Stimulated activated CD8-positive, alpha-beta memory T cell treated with anti-CD3 and anti-CD28 coated beads, Interleukin-2, amount 100 ng/mL, for 1 hour (primary cell): ENCODE measurements at regions not wholly inside any gene's neighbourhood (a gene's known extent, or its start where the extent isn't known, plus 50 kb on each side); places are given as distances from the start of the nearest gene placed in this dataset.

Experiments used
- DNase-seq, 2 donors: peaks; one replicate each; pipeline ENCODE4 v3.0.0-alpha.2; 2020; ENCODE audit warnings: low read depth in 2 of 2

DNA sequence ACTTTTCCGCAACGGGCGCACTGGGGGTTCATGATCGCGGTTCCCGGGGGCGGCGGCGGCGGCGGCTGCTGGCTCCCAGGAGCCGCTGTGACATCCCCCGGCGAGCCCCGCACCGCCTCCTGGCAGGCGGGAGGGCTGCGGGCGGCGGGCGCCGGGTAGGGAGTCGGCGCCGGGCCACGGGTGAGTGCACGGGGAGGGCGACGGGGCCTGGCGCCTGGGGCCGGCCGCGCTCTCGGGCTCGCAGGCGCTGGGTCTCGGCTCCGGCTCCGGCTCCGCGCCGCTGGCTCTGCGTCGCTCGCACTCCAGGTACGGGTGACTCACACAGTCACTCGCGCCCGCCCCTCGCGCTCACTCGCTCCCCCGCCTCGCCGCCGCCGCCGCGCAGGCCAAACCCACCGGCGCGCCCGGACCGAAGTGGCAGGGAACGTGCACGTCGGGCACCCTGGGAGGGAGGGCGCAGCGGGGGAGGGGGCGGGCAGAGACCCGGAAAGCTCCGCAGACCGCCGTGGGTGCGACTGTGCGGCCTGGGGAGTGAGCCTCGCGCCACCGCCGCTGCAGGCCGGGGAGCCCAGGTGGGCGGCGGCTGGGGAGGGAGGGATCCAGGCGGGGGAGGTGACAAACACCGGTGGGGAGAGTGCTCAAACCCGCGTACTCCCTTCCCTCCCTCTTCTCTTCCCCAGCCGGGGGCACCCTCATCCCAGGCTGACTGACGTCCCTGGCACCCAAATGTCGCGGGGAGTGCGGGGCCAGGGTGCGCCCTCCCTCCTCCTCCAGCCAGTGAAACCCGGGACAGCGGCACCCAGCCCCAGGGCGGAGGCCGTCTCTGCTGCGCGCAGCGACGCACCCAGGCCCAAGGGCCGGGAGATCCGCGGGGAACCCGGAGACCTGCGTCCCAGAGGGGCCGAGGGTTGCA, 276.9 kb upstream of the NEBL start:
- no peak for DNase-seq

- no peak for DNase-seq
Measured at GRCh38 chr10:21172930-21173801, 276.1 kb upstream of the NEBL start.

- no peak for DNase-seq
Measured at GRCh38 chr10:21172542-21172929, 275.4 kb upstream of the NEBL start.

GRCh38 chr10:21171936-21172541, 274.9 kb upstream of the NEBL start:
- no peak for DNase-seq

DNA sequence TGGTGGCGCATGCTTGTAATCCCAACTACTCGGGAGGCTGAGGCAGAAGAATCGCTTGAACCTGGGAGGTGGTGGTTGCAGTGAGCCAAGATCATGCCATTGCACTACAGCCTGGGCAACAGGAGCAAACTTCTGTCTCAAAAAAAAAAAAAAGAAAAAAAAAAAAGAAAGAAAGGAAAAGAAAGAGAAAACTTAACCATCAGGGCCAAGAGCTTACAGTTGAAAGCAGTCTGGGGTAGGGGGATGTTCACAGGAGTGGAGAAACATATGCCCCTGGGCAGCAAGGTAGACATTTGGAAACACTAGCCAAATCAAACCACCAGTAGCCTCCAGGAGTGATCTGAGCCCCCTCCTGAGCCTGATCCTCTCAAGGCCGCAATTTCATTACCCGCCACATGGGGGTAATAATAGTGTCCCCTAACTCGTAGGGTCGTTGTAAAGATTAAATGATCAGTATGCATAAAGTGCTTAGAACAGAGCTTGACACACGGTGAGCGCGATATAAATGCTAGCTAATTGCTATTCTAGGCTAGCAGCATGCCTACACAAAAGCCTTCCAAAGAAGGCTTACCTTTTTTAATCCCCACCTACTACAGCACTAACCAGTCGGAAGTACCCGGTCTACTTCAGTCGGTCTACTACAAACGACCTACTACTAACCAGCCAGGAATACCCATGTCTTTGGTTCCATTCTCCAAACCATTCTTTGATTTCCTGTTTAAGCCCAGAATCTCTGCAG, 274.3 kb upstream of the NEBL start:
- DNase-seq: no peak

DNA sequence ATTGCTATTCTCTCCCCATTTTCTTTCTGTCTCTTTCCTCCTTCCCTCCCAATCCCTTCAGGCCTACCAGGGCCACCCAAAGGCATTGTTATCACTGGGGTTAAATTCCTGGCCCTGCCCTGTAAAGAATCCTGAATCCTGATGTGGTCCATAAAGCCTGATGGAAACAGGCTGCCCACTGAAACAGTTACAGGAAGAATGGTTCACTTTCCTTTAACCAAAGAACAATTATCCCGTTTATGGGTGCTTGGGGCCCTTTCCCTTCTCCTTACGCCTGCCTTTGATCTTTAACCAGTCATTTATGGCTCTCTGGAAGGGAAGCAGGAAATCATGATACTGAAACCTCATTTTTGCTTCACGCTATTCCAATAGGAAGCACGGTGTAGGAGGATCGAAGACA, 273.1 kb upstream of the NEBL start:
- no peak for DNase-seq

- DNase-seq: no peak
Measured at GRCh38 chr10:21169271-21169670, 272.2 kb upstream of the NEBL start.

GRCh38 chr10:21167288-21168010, 270.3 kb upstream of the NEBL start:
- no peak for DNase-seq

DNA sequence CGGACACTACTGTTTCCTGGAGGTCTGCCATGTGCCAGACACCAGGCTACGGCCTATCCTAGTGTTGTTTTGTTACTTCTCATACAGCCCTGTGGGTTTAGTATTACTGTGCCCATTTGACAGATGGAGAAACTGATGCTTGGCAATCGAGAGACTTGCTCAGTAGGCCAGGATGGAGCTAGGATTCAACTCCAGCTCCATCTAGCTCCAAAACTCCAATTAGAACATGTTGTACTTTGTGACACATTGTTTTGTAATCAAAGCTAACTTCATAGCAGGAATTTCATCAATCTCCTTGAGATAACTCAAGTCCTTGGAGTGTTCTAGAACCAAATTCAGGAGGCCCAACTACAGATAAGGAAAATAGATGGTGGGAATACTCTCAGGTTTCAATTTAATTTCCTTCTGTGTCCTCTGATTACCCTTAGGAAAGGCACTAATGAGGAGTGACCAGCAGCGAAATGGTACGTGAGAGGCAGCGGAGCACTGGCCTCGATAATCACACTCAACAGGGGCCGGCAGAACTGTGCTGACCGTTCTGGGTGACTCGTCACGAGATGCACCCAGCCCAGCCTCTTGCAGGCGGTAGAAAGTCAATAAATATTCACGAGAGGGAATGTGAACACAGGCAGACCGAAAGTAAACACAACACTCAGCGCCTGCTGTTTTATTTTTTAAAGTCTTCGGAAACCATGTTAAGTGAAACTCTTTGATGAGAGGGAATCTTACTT, 269.6 kb upstream of the NEBL start:
- no peak for DNase-seq

- DNase-seq: no peak
Measured at GRCh38 chr10:21165489-21165888, 268.4 kb upstream of the NEBL start.

DNA sequence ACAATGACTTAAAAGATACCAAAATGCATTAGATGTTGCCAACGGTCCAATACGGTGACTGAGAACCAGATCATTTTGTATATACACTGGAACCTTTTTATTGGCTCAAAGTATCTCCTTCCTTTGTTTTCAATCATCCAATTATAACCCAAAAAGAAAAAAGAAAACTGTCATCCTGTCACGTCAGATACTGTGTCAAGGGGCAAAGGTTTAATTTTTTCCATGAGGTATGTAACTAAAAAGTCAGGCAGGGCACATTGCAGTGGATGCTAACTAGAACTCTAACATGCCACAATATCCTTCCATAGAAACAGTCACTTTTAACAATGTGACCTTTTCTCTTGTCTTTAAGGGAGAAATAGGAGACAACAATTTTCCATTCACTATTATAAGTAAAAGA, 267.6 kb upstream of the NEBL start:
- no peak for DNase-seq

GRCh38 chr10:21162948-21163347, 265.8 kb upstream of the NEBL start:
- DNase-seq: no peak

- DNase-seq: no peak
Measured at GRCh38 chr10:21161647-21162046, 264.5 kb upstream of the NEBL start.

DNA sequence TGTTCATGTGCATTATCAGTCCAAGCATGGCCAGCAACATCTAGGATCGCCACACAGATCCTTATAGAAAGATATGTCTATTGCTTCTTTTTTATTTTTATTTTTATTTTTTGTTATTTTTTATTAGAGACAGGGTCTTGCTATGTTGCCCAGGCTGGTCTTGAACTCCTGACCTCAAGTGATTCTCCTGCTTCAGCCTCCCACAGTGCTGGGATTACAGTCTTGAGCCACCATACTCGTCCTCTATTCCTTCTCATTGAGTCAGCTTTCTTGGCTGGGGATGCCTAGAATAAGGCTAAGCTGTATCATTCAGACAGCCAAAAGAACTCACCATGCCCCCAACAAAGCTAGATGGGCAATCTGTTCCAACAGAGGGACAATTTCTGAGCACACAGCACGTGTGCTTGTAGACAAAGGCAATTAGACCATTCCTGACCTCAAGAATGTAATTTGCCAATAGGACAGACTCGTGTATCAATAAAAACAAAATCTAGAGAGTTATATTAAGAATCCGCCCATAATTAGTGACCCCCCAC, 264.0 kb upstream of the NEBL start:
- no peak for DNase-seq

DNA sequence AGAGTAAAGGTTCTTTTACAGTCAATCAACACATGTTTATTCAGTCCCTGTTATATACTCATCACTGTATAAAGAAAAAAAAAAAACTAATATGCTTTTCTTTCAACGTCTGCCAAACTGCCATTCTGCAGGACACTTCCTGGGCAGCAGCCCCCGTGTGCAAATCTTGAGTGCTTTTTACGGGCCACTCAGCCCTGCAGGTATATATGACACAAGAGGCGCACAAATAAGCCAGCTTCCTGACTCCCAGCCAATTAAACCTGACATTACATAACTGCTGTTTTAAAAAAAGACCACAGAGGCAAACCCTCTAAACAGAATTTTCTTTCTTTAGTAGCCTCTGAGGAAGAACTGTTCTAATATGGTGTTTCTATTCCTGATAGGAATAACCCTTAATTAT, 263.0 kb upstream of the NEBL start:
- DNase-seq: no peak

- DNase-seq: no peak
Measured at GRCh38 chr10:21159669-21160068, 262.6 kb upstream of the NEBL start.

- DNase-seq: no peak
Measured at GRCh38 chr10:21158301-21158700, 261.2 kb upstream of the NEBL start.

DNA sequence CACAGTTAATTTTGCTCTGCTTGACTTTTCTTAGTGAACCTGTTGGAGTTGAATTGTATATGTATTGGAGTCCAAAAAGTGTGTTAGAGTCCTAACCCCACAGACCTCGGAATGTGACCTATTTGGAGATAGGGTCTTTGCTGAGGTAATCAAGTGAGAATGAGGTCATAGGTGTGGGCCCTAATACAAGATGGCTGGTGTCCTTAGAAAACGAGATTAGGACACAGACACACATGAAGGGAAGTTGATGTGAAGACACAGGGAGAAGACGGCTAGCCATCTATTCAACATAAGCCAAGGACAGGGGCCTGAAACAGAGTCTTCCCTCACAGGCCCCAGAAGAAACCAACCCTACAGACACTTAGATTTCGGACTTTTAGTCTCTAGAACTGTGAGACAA, 260.6 kb upstream of the NEBL start:
- no peak for DNase-seq

DNA sequence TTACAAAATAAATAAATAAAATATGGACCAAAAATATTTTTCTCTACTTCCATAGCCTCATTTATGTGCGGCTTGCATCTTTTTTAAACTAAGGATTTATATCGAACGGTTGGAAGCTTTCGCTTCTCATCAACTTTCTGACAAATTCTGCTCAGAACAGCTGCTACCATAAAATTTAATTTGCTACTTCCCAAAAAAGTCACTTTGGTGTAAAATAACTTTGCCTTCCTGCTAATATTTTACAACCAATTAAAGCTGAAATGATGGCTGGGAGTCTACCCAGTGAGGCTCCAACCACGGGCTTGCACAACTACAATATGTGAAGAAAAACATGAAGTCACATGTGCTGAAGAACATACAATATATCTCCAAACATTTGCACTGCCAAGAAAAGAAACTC, 253.1 kb upstream of the NEBL start:
- DNase-seq: no peak

GRCh38 chr10:21146436-21146789, 249.3 kb upstream of the NEBL start:
- DNase-seq: no peak
